ENCODE measurements at regions not wholly inside any gene's neighbourhood (a gene's known extent, or its start where the extent isn't known, plus 50 kb on each side); places are given as distances from the start of the nearest gene placed in this dataset.

GRCh38 chr2:136253288-136254004, 135.5 kb upstream of the CXCR4 start:
- TF ChIP-seq BCL11A (tag by site-specific recombination; IDR thresholded peaks at IDR 0.05; ENCODE audit: low read depth) (no peak), ZNF274 (IDR thresholded peaks at IDR 0.05; ENCODE audit: low read length) (no peak), ZNF274 (tag by site-specific recombination; IDR thresholded peaks at IDR 0.05; ENCODE audit: borderline replicate concordance) (no peak), CTCF (tag by site-specific recombination; IDR thresholded peaks at IDR 0.05) (no peak), YY1 (tag by site-specific recombination; IDR thresholded peaks at IDR 0.05) (no peak), HOXA7 (CRISPR knock-in tag; IDR thresholded peaks at IDR 0.05; ENCODE audit: borderline replicate concordance) (no peak), ZNF830 (tag by site-specific recombination; IDR thresholded peaks at IDR 0.05; ENCODE audit: low read depth) (no peak), ZNF311 (tag by site-specific recombination; IDR thresholded peaks at IDR 0.05; ENCODE audit: borderline replicate concordance) (no peak), ZNF280D (tag by site-specific recombination; IDR thresholded peaks at IDR 0.05) (no peak), PRDM1 (tag by site-specific recombination; IDR thresholded peaks at IDR 0.05) (no peak), ZNF629 (tag by site-specific recombination; IDR thresholded peaks at IDR 0.05) (no peak), ZBTB1 (tag by site-specific recombination; IDR thresholded peaks at IDR 0.05) (no peak), SP2 (tag by site-specific recombination; IDR thresholded peaks at IDR 0.05) (no peak)
